PFSK-1 (cell line): ENCODE measurements at regions not wholly inside any gene's neighbourhood (a gene's known extent, or its start where the extent isn't known, plus 50 kb on each side); places are given as distances from the start of the nearest gene placed in this dataset.

Source experiments
- FOXP2 ChIP-seq: optimal IDR thresholded peaks from 2 replicates; pipeline ENCODE3; 2011; ENCODE audit warnings: borderline replicate concordance, control low read depth, inconsistent platforms; ENCODE audit not compliant: insufficient read depth; ENCODE audit errors: extremely low read length, extremely low read depth
- POLR2AphosphoS5 ChIP-seq: IDR thresholded peaks from 2 replicates; pipeline ENCODE4 v1.6.1; 2012; ENCODE audit warnings: low read depth, mild to moderate bottlenecking, control low read depth, low read length, moderate library complexity
- REST ChIP-seq, 2 experiments: IDR thresholded peaks; 2 replicates each; pipeline versions ENCODE4 v1.6.1 to v1.8.0; 2011 to 2012; ENCODE audit warnings: low read depth in 2 of 2, low read length in 2 of 2, control low read depth in 1 of 2, inconsistent platforms in 1 of 2, mild to moderate bottlenecking in 1 of 2, moderate library complexity in 1 of 2; ENCODE audit not compliant: insufficient read depth in 1 of 2
- SIN3A ChIP-seq: IDR thresholded peaks from 2 replicates; pipeline ENCODE4 v1.6.1; 2012; ENCODE audit warnings: mild to moderate bottlenecking, low read length, moderate library complexity, borderline replicate concordance; ENCODE audit not compliant: insufficient read depth
- TAF1 ChIP-seq: IDR thresholded peaks from 2 replicates; pipeline ENCODE4 v1.6.1; 2012; ENCODE audit warnings: low read length, control low read depth, borderline replicate concordance; ENCODE audit not compliant: insufficient read depth

- no peak for TF ChIP-seq REST (IDR thresholded peaks at IDR 0.05; ENCODE audit: insufficient read depth in 1 of 2, low read depth in 2 of 2, low read length in 2 of 2)
- no peak for TF ChIP-seq TAF1
- no peak for TF ChIP-seq SIN3A
- no peak for TF ChIP-seq POLR2AphosphoS5
Measured at GRCh38 chr6:165762876-165763275, 99.8 kb upstream of the PDE10A start.

DNA sequence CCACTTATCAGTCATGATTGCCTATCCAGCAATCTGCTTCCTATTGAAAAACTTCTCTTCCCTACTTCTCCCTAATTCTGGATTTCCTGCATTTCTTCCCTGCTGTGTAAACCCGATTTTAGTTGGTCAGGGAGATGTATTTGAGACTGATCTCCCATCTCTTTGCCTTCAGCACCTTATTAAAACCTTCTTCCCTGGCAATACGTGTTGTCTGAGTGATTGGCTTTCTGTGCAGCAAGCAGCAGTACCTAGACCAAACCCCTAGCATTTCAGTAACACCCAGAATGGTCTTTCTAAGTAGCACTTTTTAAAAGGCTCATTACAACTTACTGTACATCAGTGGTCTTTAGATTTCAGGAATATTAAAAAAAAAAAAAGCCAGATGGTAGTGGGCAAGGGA, 99.1 kb upstream of the PDE10A start:
- TF ChIP-seq REST (IDR thresholded peaks at IDR 0.05; ENCODE audit: insufficient read depth in 1 of 2, low read depth in 2 of 2, low read length in 2 of 2) (no peak), TAF1 (no peak), SIN3A (no peak), POLR2AphosphoS5 (no peak), FOXP2 (no peak)

GRCh38 chr6:165760803-165761185, 97.8 kb upstream of the PDE10A start:
- TF ChIP-seq POLR2AphosphoS5, result no peak
- no peak for TF ChIP-seq REST (IDR thresholded peaks at IDR 0.05; ENCODE audit: insufficient read depth in 1 of 2, low read depth in 2 of 2, low read length in 2 of 2)
- no peak for TF ChIP-seq TAF1
- no peak for TF ChIP-seq SIN3A
- TF ChIP-seq FOXP2, result no peak

- TF ChIP-seq FOXP2, result no peak
- TF ChIP-seq SIN3A, result no peak
- TF ChIP-seq TAF1, result no peak
- no peak for TF ChIP-seq POLR2AphosphoS5
- no peak for TF ChIP-seq REST (IDR thresholded peaks at IDR 0.05; ENCODE audit: insufficient read depth in 1 of 2, low read depth in 2 of 2, low read length in 2 of 2)
Measured at GRCh38 chr6:165760126-165760802, 97.2 kb upstream of the PDE10A start.

DNA sequence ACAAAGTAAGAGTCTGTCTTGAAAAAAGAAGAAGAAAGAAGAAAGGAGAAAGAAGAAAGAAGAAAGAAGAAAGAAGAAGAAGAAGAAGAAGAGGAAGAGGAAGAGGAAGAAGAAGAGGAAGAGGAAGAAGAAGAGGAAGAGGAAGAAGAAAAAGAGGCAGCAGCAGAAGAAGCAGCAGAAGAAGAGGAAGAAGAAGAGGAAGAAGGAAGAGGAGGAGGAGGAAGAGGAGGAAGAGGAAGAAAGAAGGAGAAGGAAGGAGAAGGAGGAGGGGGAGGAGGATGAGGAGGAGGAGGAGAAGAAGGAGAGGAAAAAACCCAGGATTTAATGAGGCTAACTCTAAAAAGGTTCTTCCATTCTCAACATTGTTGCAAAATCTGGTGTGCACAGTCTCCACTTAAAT, 95.4 kb upstream of the PDE10A start:
- TF ChIP-seq SIN3A (no peak), REST (IDR thresholded peaks at IDR 0.05; ENCODE audit: insufficient read depth in 1 of 2, low read depth in 2 of 2, low read length in 2 of 2) (no peak), FOXP2 (no peak), TAF1 (no peak), POLR2AphosphoS5 (no peak)
